Stomach (tissue), 4 donors: ENCODE measurements at regions not wholly inside any gene's neighbourhood (a gene's known extent, or its start where the extent isn't known, plus 50 kb on each side); places are given as distances from the start of the nearest gene placed in this dataset.

Source experiments
- CTCF ChIP-seq, 7 experiments: fragments of 450-650 bp in 4 of 7; fragments of 200-600 bp in 3 of 7; sonication (generic) in 3 of 7; IDR thresholded peaks; one replicate each; pipeline ENCODE4 v1.5.1; 2016 to 2019; ENCODE audit warnings: antibody characterized with exemption in 7 of 7, control low read depth in 2 of 7, mild to moderate bottlenecking in 1 of 7
- EP300 ChIP-seq: sonication (generic); formaldehyde crosslinking; IDR thresholded peaks from one replicate; pipeline ENCODE4 v1.6.1; 2017; ENCODE audit warnings: antibody characterized with exemption
- POLR2A ChIP-seq, 4 donors: fragments of 450-650 bp; IDR thresholded peaks; one replicate each; pipeline ENCODE4 v1.6.1; 2016; ENCODE audit warnings: antibody characterized with exemption in 4 of 4, control low read depth in 2 of 4, mild to moderate bottlenecking in 1 of 4, moderate library complexity in 1 of 4
- POLR2AphosphoS5 ChIP-seq, 3 donors: sonication (generic); formaldehyde crosslinking; IDR thresholded peaks; one replicate each; pipeline ENCODE4 v1.6.1; 2016; ENCODE audit warnings: antibody characterized with exemption in 3 of 3

- TF ChIP-seq EP300 (no peak), CTCF (IDR thresholded peaks at IDR 0.05) (no peak), POLR2A (IDR thresholded peaks at IDR 0.05) (no peak), POLR2AphosphoS5 (IDR thresholded peaks at IDR 0.05) (no peak)
Observed at GRCh38 chr2:19776941-19777514, 124.8 kb downstream of the TTC32 start.
